HG02588 (cell line): ENCODE measurements at regions not wholly inside any gene's neighbourhood (a gene's known extent, or its start where the extent isn't known, plus 50 kb on each side); places are given as distances from the start of the nearest gene placed in this dataset.

Experiments used
- ATAC-seq: cut with Tn5 transposase; IDR thresholded peaks from one replicate; pipeline ENCODE4 v1.9.1; 2021; ENCODE audit warnings: mild to moderate bottlenecking, moderate library complexity; ENCODE audit not compliant: unreplicated experiment

DNA sequence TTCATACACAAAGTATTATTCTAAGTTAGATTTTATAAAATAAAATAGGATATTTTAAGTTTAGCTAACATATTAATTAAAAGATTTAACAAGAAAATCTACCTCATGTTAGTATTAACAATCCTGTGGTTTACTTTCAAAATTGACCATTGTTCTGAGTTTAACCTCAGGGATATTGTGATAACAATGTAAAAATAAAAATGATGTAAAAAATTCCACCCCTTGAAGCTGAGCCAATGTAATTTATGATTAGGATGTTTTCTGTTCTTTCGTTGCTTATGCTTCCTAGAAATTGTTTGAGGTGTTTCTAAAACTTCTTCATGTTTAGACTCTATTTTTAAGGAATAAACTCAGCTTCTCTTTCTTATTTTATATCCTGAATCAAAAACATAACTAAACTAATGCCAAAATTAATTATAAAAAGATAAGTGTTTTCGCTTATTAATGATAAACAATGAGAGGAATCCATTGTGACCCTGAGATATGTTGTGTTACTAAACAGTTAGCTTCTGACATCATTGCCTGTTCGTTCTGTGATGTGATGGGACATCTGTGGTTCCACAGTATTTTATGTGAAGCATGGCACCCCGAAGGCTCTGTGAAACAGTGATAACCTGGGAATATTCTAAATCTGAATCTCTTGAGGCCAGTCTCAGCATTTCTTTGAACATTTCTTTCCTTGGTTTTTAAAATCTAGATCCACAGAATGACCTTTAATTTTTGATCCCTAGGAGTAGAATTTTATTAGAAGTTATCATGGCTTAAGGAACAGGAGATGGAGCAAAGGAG lies 340.8 kb downstream of the ARL4A start:
- no peak for ATAC-seq

DNA sequence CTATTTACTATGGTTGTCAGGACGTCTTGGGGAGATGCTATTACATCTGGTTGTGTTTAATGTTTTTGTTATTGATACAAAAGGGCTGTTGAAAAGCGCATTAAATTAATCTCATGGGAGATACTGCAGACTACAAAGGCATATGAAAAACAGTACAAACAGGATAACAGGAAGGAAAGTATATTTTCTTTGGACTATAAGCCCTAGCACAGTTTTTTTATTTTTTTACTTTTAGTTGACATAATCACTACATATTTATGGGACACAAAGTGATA lies 341.3 kb downstream of the ARL4A start:
- ATAC-seq, result no peak

DNA sequence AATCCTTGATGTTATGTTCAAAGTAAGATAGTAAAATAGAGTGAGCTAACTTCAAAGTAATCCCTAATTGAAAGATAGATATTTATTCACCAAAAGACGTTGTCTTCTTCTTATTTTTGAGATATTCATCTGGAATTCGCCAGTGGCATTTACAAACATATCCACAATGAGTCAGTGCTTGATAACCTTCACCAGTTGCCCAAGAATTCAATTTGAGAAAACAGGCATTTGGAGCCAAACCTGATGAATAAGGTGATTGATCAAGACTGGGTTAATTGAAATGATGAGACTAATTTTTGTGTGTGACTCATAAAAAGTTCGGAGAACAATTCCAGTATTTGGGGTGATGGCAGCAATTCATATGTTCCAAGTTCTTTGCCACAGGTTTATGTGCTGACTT lies 344.0 kb downstream of the ARL4A start:
- ATAC-seq, result no peak

DNA sequence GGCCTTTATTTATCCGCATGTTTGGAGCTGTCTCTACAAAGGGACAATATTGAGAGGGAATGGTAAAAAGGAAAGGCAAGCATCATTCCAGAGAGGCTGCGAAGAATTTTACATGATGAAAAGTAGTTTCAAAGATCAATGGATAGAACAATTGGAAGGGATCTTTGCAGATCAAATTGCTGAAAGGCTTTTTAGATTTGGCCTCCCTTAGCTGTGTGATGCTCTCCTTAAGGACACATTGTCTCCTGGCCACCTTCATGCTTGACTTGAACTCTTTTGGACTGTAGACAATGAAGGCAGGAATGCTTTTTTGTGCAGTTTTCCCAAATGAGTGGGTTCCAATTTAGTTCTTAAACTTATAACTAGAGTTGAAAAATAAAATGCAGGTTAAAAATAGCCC lies 344.7 kb downstream of the ARL4A start:
- ATAC-seq, result no peak

DNA sequence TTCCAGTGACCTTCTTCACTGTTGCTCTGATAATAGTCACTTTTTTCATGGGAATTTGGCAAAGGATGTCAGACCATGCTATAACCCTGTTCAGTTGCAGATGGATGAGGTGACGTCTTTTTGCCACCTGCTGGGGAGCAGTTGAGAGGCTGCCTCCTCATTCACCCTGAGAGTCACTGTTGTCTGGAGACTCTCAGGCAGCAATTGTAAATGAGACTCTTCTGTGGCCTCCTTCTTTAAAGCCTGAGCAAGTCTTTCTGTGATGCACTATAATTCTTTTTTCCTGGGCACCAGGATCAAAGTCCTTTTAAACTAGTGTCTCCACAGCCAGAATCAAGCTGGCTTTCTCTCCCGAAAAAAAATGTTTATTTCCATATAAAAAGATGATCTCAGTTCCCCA lies 345.1 kb downstream of the ARL4A start:
- no peak for ATAC-seq

DNA sequence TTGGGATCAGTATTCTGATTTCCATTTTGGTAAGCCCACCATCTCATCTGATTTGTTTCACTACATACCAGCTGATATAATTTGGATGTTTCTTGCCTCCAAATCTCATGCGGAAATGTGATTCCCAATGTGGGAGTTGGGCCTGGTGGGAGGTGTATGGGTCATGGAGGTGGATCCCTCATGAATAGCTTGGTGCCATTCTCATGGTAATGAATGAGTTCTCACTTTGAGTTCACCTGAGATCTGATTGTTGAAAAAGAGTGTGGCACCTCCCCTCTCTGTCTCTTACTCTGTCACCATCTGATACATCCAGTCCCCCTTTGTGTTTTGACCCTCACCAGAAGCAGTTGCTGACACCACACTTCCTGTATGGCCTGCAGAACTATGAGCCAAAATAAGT lies 347.3 kb downstream of the ARL4A start:
- ATAC-seq, result no peak

DNA sequence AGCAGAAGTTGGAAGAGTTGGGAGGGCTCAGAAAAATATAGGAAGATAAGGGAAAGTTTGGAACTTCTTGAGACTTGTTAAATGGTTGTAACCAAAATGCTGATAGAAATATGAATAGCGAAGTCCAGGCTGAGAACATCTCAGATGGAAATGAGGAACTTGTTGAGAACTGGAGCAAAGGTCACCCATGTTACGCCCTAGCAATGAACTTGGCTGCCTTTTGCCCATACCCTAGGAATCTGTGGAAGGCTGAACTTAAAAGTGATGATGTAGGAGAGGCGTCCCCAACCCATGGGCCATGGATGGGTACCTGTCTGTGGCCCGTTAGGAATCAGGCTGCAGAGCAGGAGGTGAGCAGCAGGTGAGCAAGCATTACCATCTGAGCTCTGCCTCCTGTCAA lies 347.8 kb downstream of the ARL4A start:
- ATAC-seq, result no peak

DNA sequence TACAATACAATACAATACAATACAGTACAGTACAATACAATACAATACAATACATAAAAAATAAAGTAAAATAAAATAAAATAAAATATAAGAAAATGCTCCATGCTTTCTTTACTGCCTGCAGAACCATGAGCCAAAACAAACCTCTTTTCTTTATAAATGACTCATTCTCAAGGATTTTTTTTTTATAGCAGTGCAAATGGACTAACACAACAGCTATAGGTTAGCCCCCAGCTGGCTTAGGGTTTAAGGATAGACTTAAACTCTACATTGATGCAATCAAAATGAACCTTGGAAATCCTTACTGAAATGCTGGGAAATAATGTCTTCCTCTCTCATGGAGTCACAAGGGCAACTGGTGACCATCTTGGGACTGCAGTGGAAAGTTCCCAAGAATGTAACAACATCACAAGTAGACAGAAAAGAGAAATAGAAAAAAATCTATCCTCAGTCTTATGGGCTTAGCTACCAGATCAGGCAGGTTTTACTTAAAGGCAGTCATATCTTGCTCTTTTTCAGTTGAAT lies 348.9 kb downstream of the ARL4A start:
- no peak for ATAC-seq

DNA sequence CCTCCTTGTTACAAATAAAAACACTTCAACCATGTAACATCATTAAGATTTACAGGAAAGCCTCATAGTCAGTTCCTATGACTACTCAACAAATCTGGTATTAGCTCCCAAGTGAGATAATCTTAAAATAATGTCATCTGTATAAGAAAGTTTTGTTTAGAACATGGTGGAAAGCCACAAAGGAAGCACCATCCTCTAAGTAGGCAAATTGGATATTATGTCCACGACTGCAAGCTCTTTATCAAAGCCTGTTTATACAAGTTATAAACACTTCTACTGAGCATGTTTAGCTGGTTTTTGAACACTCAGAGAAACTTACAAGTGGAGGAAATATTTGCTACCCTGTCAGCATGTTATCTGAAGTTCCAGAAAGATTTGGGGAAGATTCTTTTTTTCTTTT lies 349.8 kb downstream of the ARL4A start:
- ATAC-seq, result no peak

DNA sequence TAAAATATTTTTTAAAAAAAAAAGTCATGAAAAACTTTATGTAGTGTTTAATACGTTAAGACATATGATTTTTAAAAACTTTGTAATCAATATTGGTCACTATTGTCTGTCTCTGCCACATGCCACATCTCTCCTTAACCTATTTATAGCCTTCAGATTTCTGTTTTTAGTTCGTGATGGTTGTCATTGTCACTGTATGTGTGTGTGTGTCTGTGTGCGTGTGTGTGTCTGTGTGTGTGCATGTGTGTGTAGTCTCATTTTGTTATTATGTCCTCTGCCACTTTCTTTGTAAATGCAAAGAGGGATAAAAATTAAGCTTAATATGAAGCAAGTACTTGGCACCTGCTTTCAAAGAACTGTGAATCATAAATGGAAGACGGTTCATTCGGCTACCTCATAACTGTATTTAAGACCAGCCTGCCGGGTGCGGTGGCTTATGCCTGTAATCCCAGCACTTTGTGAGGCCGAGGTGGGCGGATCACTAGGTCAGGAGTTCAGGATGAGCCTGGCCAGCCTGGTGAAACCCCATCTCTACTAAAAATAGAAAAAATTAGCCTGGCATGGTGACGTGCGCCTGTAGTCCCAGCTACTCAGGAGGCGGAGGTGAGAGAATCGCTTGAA lies 354.0 kb downstream of the ARL4A start:
- ATAC-seq, result no peak

DNA sequence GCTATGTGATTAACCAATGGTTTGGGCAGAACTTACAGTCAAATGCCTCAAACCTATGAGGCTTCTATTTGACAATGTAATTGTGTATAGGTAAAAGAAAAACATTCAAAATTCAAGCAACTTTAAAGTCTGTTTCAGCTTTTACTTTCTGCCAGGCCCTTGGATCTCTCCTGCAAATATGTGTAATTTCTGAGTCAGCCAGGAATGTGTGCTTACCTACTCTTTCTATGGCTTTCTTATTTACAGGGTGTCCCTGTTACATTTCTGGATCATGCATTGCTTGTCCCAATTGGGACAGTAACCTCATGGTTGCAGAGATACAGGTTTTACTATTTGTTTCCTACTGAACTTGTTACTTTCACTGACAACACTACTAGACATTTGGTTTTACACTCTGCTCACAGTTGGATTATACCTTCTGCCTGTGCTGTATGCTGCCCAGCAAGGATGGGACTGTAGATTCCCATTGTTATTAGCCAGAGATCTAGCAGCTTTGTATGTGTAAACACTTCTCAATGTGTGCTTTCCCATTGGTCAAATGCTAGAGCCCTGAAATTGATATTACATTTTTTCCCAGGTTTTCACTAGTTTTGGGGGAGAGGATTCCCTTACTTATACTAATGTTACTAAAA lies 355.3 kb downstream of the ARL4A start:
- no peak for ATAC-seq

DNA sequence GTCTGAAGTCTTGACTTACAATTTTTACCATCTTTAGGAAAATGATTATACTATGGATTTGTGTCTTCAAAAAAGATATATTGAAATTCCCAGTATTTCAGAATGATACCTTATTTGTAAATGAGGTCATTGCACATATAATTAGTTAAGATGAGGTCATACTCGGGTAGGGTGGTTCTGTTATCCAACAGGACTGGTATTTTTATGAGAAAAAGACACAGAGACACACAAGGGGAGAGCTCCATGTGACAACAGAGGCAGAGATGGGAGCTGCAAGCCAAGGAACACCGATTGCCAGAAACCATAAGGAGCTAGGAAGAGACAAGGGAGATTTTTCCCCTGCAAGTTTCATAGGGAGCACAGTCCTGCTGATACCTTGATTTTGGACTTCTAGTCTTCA lies 356.9 kb downstream of the ARL4A start:
- ATAC-seq, result no peak

DNA sequence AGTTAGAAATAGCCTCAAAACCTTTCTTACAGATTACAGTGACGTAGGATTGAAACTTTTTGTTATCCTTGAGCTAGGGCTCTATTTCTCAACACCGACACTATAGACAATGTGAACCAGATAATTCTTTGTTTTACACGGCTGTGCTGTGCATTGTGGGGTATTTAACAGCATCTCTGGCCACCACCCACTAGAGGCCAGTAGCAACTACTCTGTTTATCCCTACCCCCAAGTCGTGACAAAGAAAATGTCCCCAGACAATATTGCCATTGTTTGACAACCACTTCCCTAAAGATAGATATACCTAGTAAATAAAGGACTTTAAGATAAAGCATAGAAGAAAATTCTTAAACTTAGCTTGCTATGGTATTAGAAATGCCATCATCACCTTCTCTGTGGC lies 359.6 kb downstream of the ARL4A start:
- peak; percentile 50 for ATAC-seq

DNA sequence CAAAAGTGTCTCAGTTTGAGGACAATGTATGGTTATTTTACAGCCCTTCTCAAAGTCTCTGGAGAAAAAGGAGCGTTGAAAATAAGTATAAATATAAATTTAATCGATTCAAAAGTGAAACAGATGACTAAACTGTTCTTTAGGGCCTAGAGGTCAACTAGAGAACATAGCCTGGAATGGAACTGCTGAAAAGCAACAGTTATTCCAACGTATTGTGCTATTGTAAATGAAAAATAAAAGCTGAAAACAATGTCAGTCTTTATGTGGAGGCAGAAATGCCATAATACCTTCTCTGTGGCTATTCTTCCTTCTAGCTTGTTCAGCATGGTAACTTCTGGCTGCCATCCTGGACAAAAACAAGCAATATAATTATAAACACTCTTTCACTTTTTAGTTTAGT lies 362.5 kb downstream of the ARL4A start:
- ATAC-seq, result no peak

DNA sequence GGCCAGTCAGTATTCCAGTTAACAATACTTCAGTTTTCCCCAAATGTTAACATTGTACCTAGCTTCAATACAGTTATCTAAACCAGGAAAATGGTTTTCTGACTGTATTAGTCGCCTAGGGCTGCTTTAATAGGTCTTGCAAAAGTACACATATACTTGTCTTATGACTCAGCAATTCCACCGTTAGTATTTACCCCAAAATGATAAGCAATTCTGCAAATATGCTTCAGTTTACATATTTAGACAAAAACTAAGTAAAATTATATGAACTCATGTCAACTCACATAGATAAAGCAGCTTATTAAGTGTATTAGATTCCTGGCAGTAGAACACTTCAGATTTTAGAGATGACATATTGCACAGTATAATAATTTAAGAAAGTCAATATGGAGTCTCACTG lies 363.3 kb downstream of the ARL4A start:
- ATAC-seq, result no peak

DNA sequence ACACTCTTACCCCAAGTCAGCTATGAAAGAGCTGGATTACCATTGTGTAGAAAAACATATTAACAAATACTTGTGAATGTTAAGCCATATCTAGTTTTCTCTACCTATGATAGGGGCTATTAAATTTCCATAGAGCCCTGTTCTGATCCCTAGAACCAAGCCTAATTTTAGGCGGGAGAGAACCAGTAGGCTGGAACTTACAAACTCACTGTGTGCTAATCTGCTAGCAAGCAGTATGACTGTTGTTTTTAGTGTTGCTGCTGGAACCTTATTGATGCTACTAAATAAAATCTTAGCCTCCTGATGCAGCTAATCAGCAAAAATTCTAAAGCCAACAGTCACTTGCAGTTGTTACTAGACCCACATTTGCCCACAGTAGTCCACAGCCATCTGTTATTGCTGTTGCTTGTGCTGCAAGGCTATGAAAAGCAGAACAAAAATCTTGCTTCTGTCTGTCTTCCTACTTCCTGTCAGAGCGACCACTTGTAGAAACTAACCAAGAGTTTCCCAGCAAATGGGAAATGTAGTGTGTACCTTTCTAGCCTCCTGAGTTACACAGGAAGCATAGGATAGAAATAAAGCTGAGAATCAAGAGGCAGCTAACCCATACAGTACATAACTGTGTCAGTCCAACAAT lies 368.4 kb downstream of the ARL4A start:
- peak; percentile 30 for ATAC-seq

DNA sequence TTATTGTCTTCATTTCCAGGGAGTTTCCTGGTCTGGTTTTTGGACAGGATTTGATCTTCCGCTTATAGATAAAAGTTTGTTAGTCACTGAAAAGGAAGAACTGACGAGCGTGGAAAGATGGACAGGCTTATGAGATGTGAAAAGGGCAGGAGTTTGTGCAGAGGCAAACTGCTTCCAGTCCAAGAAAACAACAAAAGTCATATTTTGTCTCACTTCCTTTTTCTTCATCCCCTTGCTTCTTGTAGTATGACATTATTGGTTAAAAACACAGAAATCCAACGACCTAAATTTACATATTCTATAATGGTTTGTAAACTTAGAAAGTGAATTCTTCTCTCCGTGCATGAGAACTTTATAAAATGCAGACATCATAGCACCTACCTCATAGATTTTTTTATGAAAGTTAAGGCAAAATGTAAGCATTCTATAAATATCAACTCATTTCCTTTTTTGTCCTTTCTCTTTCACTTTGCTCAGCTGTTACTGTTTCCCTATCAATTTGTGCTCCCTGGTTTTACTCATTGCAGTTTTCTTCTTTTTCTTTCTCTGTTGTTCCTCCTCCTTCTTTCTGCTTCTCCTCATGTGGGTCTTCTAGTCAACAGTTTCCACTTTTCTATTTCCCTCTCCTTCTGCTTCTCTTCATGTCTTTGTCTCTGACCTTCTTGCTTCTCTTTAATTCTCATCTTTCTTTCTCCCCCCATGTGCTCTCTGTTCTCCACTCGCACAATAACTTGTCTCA lies 370.2 kb downstream of the ARL4A start:
- ATAC-seq, result peak; percentile 91

DNA sequence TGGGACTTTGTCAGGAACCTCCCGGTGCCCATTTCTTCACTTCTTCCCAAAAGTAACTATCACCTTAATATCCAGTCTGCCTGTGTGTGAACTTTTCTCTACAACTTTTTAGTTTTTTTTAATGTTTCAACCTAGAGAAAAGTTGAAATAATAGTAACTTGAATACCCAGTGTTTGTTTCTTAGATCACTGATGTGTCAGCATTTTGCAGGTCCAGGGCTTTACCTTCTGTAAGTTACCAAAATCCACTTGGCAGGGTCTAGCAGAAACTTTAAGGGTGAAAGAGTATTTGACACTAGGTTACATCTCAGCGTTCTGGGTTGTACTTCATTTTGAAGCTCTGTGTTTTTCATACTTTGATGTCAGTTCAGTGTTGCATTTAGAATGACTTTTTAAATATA lies 372.7 kb downstream of the ARL4A start:
- no peak for ATAC-seq

DNA sequence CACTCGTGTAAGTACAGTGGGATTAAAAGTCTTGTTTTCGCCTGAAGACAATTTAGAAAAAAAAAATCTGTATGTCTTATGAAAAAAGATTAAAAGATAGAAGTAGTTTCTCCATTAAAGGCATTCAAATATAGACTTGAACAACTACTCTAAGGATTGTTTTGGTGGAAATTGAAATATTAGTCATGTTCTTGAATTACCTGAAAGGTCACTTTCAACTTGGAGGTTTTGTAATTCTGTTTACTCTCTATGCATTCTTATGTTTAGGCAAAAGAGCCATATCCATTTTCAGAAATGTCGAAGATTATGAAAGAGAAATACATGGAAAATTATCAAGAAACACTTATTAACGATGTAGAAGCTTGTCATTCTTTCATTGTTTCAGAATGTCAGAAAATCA lies 373.7 kb downstream of the ARL4A start:
- ATAC-seq, result no peak

DNA sequence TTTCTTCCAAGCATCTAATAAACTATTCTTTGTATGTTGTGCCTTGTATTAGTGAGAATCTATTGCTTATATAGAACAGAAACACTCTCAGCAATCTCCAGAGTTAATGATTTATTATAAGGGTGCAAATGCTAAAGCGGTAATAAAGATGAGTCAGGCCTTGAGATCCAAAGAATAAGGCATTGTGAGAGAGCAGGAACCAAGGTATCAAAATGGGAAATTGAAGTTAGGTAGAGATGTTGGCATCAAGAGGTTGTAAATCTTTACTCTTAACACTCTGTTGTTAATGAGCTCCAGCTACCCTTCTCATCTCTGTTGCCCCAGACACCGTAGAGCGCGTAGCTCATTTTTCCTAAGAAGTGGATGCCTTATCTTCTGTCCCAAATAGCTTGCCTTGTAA lies 375.2 kb downstream of the ARL4A start:
- no peak for ATAC-seq

DNA sequence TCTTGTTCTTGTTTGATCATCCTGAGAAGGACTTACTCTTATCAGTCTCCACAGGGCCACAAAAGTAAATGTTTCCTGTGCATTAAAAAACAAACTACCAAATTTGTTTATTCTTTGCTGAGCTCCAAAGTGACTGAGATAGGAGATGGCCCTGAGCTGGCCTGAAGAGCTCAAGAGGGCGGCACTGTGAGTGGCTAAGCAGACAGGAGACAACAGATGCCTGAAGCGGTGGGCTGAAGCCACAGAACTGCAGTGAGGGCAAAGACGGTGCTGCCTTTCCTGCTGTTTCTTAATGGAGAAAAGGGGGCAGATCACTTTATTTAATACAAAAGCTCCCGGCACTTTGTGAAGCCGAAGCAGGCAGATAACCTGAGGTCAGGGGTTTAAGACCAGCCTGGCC lies 379.6 kb downstream of the ARL4A start:
- no peak for ATAC-seq
